H1 (cell line): ENCODE measurements at regions not wholly inside any gene's neighbourhood (a gene's known extent, or its start where the extent isn't known, plus 50 kb on each side); places are given as distances from the start of the nearest gene placed in this dataset.

Experiments
- KDM1A ChIP-seq: fragments of 200-600, 300-600 bp; sonication (generic); IDR thresholded peaks from 2 replicates; pipeline ENCODE4 v1.7.1; 2016; ENCODE audit warnings: mild to moderate bottlenecking, low read length, borderline replicate concordance
- NANOG ChIP-seq: IDR thresholded peaks from 2 replicates; pipeline ENCODE4 v1.6.1; 2011; ENCODE audit warnings: low read length, low read depth, mild to moderate bottlenecking, inconsistent platforms; ENCODE audit not compliant: insufficient read depth, poor library complexity, severe bottlenecking
- TAF1 ChIP-seq: IDR thresholded peaks from 2 replicates; pipeline ENCODE4 v1.6.1; 2011; ENCODE audit warnings: mild to moderate bottlenecking, low read depth, low read length

GRCh38 chr7:156305351-156305750 lies 335.2 kb upstream of the RNF32 start (continued):
- TF ChIP-seq KDM1A (no peak), NANOG (no peak), TAF1 (no peak)
